IMR-90 (cell line): ENCODE measurements at regions not wholly inside any gene's neighbourhood (a gene's known extent, or its start where the extent isn't known, plus 50 kb on each side); places are given as distances from the start of the nearest gene placed in this dataset.

ENCODE experiments used
- ATAC-seq: fragments of 200-7000 bp; cut with Tn5 transposase; 2 replicates; pipeline ENCODE4 v1.9.1; 2020; ENCODE audit warnings: low read depth, mild to moderate bottlenecking, moderate library complexity
- BruUV-seq: library from RNA; stranded (reverse); fragments of 400-500 nt; replicated peaks from 2 replicates; lab custom pipeline; 2021; lab: Mats Ljungman, UMichigan
- CTCF ChIA-PET: fragments of 300-600 bp; formaldehyde crosslinking; extraction: SDS; loops from one replicate; lab custom pipeline; 2021; ENCODE audit warnings: antibody characterized with exemption; lab: Yijun Ruan, JAX
- POLR2A ChIA-PET: fragments of 300-600 bp; sonication (Branson Sonifier 250); formaldehyde crosslinking; loops from one replicate; lab custom pipeline; 2022; ENCODE audit warnings: antibody characterized with exemption; ENCODE audit not compliant: unreplicated experiment; lab: Charles Lee
- DNase-seq: peaks from one replicate; pipeline ENCODE4 v3.0.0; 2013
- H2AFZ ChIP-seq: replicated peaks from 2 replicates; pipeline ENCODE3; 2013; ENCODE audit warnings: low read length, mild to moderate bottlenecking; ENCODE audit not compliant: poor library complexity
- H2AK5ac ChIP-seq: 2 replicates; pipeline ENCODE4 v1.6.1; 2013; ENCODE audit warnings: low read depth, low read length, inconsistent platforms
- H2AK9ac ChIP-seq: replicated peaks from 2 replicates; pipeline ENCODE3; 2013; ENCODE audit warnings: mild to moderate bottlenecking, low read depth, low read length, moderate library complexity; ENCODE audit not compliant: poor library complexity
- H2BK120ac ChIP-seq: 2 replicates; pipeline ENCODE4 v1.6.1; 2013; ENCODE audit warnings: low read depth, low read length, inconsistent platforms
- H2BK15ac ChIP-seq: 3 replicates; pipeline ENCODE4 v1.6.1; 2013; ENCODE audit warnings: low read depth, low read length, inconsistent platforms
- H2BK20ac ChIP-seq: 2 replicates; pipeline ENCODE4 v1.6.1; 2013; ENCODE audit warnings: low read depth, mild to moderate bottlenecking, inconsistent platforms, low read length, moderate library complexity
- H2BK5ac ChIP-seq: 2 replicates; pipeline ENCODE4 v1.6.1; 2013; ENCODE audit warnings: mild to moderate bottlenecking, low read depth, low read length, inconsistent platforms; ENCODE audit not compliant: poor library complexity, severe bottlenecking
- H3K14ac ChIP-seq: replicated peaks from 2 replicates; pipeline ENCODE4 v1.6.1; 2013; ENCODE audit warnings: low read depth, low read length, inconsistent platforms
- H3K18ac ChIP-seq: 2 replicates; pipeline ENCODE4 v1.6.1; 2013; ENCODE audit warnings: low read depth, low read length, control low read depth
- H3K23ac ChIP-seq: 2 replicates; pipeline ENCODE4 v1.6.1; 2013; ENCODE audit warnings: low read depth, low read length, inconsistent platforms
- H3K27ac ChIP-seq: 2 replicates; pipeline ENCODE4 v1.5.1; 2013; ENCODE audit warnings: mild to moderate bottlenecking, control low read depth, low read length; ENCODE audit not compliant: insufficient read depth
- H3K27me3 ChIP-seq: 2 replicates; pipeline ENCODE4 v1.6.1; 2013; ENCODE audit warnings: low read length; ENCODE audit not compliant: control insufficient read depth, insufficient read depth
- H3K36me3 ChIP-seq: 2 replicates; pipeline ENCODE4 v1.6.1; 2013; ENCODE audit warnings: low read length, mixed read lengths; ENCODE audit not compliant: control insufficient read depth, insufficient read depth
- H3K4ac ChIP-seq: 2 replicates; pipeline ENCODE4 v1.6.1; 2013; ENCODE audit warnings: low read depth, low read length, inconsistent platforms
- H3K4me1 ChIP-seq: 2 replicates; pipeline ENCODE4 v1.6.1; 2013; ENCODE audit warnings: low read length, mixed read lengths; ENCODE audit not compliant: control insufficient read depth, insufficient read depth
- H3K4me2 ChIP-seq: 2 replicates; pipeline ENCODE4 v1.6.1; 2013; ENCODE audit warnings: low read depth, mild to moderate bottlenecking, control low read depth, low read length, moderate library complexity
- H3K4me3 ChIP-seq: 2 replicates; pipeline ENCODE4 v1.5.1; 2013; ENCODE audit warnings: low read depth, mild to moderate bottlenecking, control low read depth, low read length, moderate library complexity; ENCODE audit not compliant: insufficient read depth
- H3K56ac ChIP-seq: 2 replicates; pipeline ENCODE4 v1.6.1; 2013; ENCODE audit warnings: low read length, inconsistent platforms; ENCODE audit not compliant: insufficient read depth; ENCODE audit errors: extremely low read depth
- H3K79me1 ChIP-seq, 2 experiments: 2 replicates each; pipeline ENCODE4 v1.6.1; 2013; ENCODE audit warnings: low read length in 2 of 2, inconsistent platforms in 1 of 2, low read depth in 1 of 2
- H3K9ac ChIP-seq: 2 replicates; pipeline ENCODE4 v1.6.1; 2013; ENCODE audit warnings: low read depth, low read length, control low read depth
- H3K9me1 ChIP-seq: 2 replicates; pipeline ENCODE4 v1.6.1; 2013; ENCODE audit warnings: low read length, inconsistent platforms; ENCODE audit not compliant: insufficient read depth
- H3K9me3 ChIP-seq: 2 replicates; pipeline ENCODE4 v1.6.1; 2013; ENCODE audit warnings: low read length; ENCODE audit not compliant: control insufficient read depth, insufficient read depth
- H4K20me1 ChIP-seq: 2 replicates; pipeline ENCODE4 v1.6.1; 2013; ENCODE audit warnings: low read length, inconsistent platforms; ENCODE audit not compliant: insufficient read depth
- H4K5ac ChIP-seq: 2 replicates; pipeline ENCODE4 v1.6.1; 2013; ENCODE audit warnings: mild to moderate bottlenecking, low read depth, low read length, control low read depth
- H4K8ac ChIP-seq, 2 experiments: 2 replicates each; pipeline ENCODE4 v1.6.1; 2013; ENCODE audit warnings: low read depth in 2 of 2, low read length in 2 of 2, control low read depth in 1 of 2, inconsistent platforms in 1 of 2
- H4K91ac ChIP-seq: 2 replicates; pipeline ENCODE4 v1.6.1; 2013; ENCODE audit warnings: low read depth, low read length, inconsistent platforms; ENCODE audit not compliant: insufficient read depth
- BHLHE40 ChIP-seq: fragments of 150-350 bp; IDR thresholded peaks from 2 replicates; pipeline ENCODE4 v1.6.1; 2016; ENCODE audit warnings: mild to moderate bottlenecking, low read depth, low read length
- MAFK ChIP-seq: IDR thresholded peaks from 2 replicates; pipeline ENCODE4 v1.6.1; 2012; ENCODE audit warnings: low read depth, low read length, improper control_type of control experiment
- MAZ ChIP-seq: IDR thresholded peaks from 2 replicates; pipeline ENCODE4 v1.6.1; 2012; ENCODE audit warnings: low read depth, mild to moderate bottlenecking, low read length, improper control_type of control experiment, moderate library complexity, borderline replicate concordance
- MXI1 ChIP-seq: IDR thresholded peaks from 2 replicates; pipeline ENCODE4 v1.6.1; 2012; ENCODE audit warnings: low read depth, mild to moderate bottlenecking, low read length, moderate library complexity, borderline replicate concordance
- RFX5 ChIP-seq: IDR thresholded peaks from 2 replicates; pipeline ENCODE4 v1.8.0; 2012; ENCODE audit warnings: low read depth, mild to moderate bottlenecking, low read length, moderate library complexity
- WGBS, 2 experiments: methylation state at CpG; one replicate each; pipeline versions ENCODE4 v1.1.5 to v1.1.7; 2013; ENCODE audit warnings: missing lambda C conversion rate in 2 of 2; ENCODE audit not compliant: insufficient read length in 1 of 2; ENCODE audit errors: extremely low coverage in 2 of 2; 5-methylcytosine and 5-hydroxymethylcytosine counted together
- dilution Hi-C: fragments of 300-500 bp; cut with HindIII; formaldehyde crosslinking; loops from one replicate; pipeline ENCODE4 v1.14.3; 2018; ENCODE audit warnings: low sequenced_read_pairs; ENCODE audit not compliant: unreplicated experiment
- in situ Hi-C: fragments of 300-500 bp; cut with MboI; formaldehyde crosslinking; loops from 3 replicates; pipeline ENCODE4 v1.14.3; 2019; ENCODE audit warnings: low sequenced_read_pairs, inconsistent platforms, mixed read lengths
- intact Hi-C: fragments of 100-400 bp; cut with micrococcal nuclease; formaldehyde crosslinking; loops from 2 replicates; pipeline ENCODE4 v1.10.0; 2022

- Histone ChIP-seq H2BK120ac (no peak overlapping the region), H4K20me1 (no peaks in the 10 kb centered on the region), H3K36me3 (no peaks in the 10 kb centered on the region), H3K18ac (no peak overlapping the region), H3K79me1 (no peaks in the 10 kb centered on the region), H3K4me3 (no peak overlapping the region), H3K4me1 (no peaks in the 10 kb centered on the region), H3K9me1 (no peaks in the 10 kb centered on the region), H2AK9ac (no peak overlapping the region), H3K4me2 (no peak overlapping the region), H3K27me3 (peaks cover 3% of the 10 kb centered on the region), H4K91ac (no peak overlapping the region), H3K23ac (no peak overlapping the region), H4K5ac (no peak overlapping the region), H3K4ac (no peak overlapping the region), H2AFZ (no peak overlapping the region), H3K9me3 (no peaks in the 10 kb centered on the region), H2BK15ac (no peak overlapping the region; the same call in 2 of the 3 replicates), H2BK20ac (no peak overlapping the region), H3K9ac (no peak overlapping the region), H3K56ac (no peak overlapping the region), H2BK5ac (no peak overlapping the region), H3K14ac (no peak overlapping the region), H2AK5ac (no peak overlapping the region), H4K8ac (no peak overlapping the region), H3K27ac (no peak overlapping the region)
- WGBS, 2 experiments, result no CpG with 5 or more reads among the region's 3 CpGs
- no peak for DNase-seq
- in situ Hi-C loops, result no loop called here
- BruUV-seq, result no TSS peak
- ATAC-seq, result no peak
- CTCF ChIA-PET, result no interaction called here
- POLR2A ChIA-PET, result no interaction called here
- intact Hi-C loops, result no loop called here
- no peak for TF ChIP-seq RFX5
- TF ChIP-seq MAZ, result no peak
- no peak for TF ChIP-seq MAFK
- no peak for TF ChIP-seq BHLHE40
- no peak for TF ChIP-seq MXI1
- dilution Hi-C loops, result no loop called here
Measured at GRCh38 chr6:14943116-14943515, 302.8 kb upstream of the JARID2 start.
